GM19193 (cell line): ENCODE measurements at regions not wholly inside any gene's neighbourhood (a gene's known extent, or its start where the extent isn't known, plus 50 kb on each side); places are given as distances from the start of the nearest gene placed in this dataset.

ENCODE experiments used
- POLR2A ChIP-seq: IDR thresholded peaks from 4 replicates; pipeline ENCODE4 v1.6.1; 2011; ENCODE audit not compliant: insufficient read depth, insufficient read length; ENCODE audit errors: extremely low read depth

DNA sequence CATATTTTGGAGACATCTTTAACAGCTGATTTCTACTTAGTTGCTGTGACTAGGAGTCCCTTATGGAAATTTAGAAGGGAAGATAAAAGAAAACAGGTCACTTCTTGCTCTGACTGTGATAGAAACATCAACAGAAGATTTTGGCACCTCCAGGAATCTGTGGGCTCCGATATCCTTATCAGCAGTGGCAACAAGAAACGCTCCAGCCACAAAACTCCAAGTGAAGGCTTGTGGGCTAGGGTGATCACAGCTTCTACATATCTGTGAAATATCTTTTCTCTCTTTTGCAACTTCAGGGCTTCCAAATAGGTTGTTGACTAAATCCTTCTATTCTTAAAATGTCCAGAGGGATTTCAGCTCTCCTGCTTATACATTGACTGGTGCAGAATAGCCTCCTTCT lies 1625.5 kb upstream of the CDH6 start:
- TF ChIP-seq POLR2A = no peak

DNA sequence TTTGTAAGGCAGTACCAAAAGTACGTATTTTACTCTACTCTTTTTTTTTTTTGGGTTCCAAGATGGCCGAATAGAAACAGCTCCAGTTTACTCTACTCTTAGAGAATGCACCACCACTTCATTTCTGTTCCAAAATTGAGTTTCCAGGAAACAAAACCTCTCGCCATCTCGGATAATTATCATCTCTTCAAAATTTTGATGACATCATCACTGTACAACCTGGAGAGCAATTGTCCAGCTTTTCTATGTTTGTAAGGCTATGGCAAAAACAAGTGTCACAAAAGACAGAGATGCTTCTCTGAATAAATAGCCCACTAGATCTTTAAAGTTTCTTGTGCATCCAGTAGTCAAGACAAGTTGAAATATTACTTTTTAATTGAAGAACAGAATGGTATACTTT lies 1631.9 kb upstream of the CDH6 start:
- TF ChIP-seq POLR2A = no peak

DNA sequence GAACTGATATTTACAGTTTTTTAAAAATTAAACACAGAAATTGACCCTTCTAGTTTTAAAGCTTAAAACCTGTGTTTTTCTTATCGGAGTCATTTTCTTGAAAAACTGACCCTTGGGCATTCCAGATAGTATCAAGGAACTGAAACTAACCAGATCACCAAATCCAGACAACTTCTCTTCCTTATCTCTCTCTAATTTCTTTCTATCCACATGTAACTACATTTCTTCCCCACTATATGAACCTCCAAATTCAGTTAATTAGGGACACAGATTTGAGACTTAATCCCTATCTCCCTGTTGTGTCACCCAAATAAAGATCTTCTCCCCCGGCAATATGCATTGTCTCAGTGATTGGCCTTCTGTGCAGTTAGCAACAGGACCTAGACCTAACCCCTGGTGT lies 1643.0 kb upstream of the CDH6 start:
- TF ChIP-seq POLR2A = no peak

DNA sequence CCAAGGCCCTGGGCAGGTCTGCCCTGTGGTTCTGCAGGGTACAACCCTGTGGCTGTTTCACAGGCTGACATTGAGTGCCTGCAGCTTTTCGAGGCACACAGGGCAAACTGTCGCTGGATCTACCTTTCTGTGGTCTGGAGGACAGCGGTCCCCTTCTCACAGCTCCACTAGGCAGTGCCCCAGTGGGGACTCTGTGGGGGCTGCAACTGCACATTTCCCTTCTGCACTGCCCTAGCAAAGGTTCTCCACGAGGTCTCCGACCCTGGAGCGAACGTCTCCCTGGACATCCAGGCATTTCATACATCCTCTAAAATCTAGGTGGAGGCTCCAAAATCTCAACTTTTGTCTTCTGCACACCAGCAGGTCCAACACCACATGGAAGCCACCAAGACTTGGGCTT lies 1645.2 kb upstream of the CDH6 start:
- TF ChIP-seq POLR2A = no peak

DNA sequence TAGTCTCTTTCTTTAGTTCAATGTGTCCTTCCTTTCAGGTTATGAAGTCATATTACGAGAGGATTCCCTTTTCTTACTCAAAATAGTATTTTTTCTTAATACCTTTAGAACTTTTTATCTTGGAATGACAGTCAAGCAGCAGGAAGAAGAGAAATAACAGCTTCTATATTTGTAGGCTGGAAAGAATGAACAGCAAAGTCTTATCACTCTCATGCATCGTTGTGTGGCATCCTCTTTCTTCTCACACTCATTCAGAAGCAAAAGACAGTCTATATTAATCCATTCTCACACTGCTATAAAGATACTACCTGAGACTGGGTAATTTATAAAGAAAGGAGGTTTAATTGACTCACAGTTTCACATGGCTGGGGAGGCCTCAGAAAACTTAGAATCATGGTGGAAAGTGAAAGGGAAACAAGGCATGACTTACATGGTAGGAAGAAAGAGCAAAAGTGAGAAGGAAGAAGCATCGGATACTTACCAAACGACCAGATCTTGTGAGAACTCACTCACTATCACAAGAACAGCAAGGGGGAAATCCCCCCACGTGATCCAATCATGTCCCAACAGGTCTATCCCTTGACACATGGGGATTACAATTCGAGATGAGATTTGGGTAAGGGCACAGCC lies 1646.1 kb upstream of the CDH6 start:
- TF ChIP-seq POLR2A = no peak

DNA sequence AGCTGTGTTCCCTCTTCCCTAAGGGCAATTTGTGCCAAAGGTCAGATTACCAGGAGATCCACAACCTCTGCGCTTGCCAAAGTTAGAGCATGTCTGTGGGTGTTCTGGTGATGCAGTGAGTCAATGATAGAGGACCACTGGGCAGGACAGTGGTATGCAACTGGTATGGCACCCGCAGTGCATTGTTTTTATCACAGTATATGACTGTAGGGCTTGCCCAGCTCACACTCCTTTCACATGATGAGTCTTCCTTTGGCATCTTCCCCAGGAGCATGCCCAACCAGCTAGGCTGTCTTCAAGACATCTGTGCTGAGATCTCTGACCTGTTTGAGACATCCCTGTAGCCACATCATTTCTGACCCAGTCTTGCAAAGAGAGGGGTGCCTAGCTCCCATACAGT lies 1650.0 kb upstream of the CDH6 start:
- no peak for TF ChIP-seq POLR2A

DNA sequence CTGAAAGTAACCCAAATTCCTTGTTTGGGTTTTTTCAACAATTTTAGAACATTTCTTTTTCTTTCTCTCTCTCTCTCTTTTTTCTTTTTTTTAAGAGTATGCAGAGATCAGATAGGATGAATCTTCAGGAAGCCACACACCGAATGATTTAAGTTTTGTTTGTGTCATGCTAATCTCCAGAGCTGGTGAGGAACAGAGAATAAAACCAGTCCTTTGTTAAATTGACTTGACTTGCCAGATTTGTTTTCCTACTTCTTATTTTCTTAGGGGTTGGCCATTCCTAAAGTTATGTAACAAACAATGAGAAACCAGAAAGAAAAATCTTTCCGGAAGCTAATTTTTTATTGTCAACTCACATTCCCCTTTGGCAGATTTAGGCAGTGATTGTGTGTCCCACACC lies 1669.3 kb upstream of the CDH6 start:
- TF ChIP-seq POLR2A = no peak

DNA sequence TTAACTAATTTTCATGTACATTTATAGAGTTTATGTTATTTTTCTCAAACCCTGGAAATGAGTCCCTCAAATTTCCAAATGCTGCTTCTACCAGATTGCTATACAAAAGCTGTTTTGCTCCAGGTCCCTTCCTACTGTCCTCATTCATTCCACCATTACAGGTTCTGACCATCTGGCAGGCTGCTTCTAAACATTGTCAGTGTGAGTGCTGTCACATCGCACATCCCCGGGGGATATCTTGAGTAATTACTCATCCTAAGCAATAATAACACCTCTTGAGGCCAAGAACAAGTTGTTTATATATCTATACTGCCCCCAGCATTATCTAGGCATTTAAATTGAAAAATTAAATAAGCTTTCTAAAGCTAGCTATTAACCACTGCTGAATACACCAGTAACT lies 1675.3 kb upstream of the CDH6 start:
- no peak for TF ChIP-seq POLR2A

DNA sequence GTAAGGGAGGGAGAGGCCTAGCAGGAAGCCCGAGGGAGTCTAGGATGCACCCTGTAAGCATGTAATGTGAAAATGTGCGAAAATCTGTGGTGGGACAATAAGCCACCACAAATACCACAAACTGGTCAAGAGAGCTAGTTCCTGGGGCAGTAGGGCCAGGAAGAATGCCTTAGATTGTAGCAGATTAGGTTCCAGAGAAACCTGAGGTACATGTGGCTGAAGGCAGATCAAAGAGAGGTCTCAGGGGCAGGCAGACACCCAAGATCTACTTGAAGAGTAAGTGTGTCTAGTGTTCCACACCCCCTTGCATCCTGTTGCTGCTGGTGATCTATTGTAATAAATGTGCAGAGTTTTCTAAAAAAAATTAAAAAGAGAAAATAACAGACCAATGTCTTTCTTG lies 1677.3 kb upstream of the CDH6 start:
- no peak for TF ChIP-seq POLR2A

DNA sequence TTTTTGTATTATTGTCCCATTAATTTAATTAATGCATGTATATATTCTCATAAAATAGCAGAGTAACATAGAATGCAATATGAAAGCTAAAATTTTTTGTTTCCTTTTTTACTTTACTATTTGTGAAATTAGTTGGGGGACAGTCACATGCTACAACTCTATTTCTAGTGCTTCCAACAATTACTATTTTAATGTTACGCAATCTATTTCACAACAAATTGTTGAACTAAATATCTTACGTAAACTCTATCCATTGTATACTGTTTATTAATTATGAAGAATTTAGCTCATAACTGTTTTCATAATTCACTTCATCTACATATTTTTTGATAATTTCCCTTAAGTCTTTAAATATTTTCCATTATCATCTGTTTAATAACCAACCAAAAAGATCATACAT lies 1685.4 kb upstream of the CDH6 start:
- TF ChIP-seq POLR2A = no peak

DNA sequence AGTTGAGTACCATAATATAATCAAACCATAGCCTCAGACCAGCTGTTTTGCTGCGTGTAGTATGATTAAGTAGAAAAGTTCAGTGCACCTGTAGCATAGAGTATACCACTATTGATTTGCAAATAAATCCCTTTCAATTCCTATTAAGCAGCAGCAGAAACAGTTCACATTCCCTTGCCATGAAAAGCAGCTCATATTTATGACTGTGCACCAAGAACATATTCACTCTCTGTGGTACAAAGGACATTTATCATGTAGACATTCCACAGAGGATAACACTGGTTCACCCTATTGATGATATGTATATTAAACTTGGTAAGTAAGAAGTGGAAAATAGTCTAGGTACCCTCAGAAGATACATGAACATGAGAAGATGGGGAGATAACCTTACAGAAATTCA lies 1689.1 kb upstream of the CDH6 start:
- no peak for TF ChIP-seq POLR2A

DNA sequence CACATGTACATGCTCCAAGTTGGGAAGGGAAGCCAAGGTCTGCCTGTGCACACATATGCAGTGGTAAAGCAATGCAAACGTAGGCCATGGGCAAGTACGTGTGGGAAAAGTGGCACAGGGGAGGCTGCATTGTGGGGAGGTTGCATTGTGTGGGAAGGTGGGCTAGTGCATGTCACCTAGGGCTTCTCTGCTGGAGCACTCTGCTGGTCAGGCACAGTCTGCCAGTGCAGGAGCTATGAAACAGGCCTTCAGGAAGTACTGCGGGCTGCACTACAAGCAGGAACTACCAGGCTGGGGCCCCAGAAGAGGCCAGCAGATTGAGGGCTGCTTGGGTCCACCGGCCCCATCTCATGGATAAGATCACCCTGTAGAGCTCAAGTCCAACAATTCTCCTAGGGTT lies 1694.6 kb upstream of the CDH6 start:
- no peak for TF ChIP-seq POLR2A

DNA sequence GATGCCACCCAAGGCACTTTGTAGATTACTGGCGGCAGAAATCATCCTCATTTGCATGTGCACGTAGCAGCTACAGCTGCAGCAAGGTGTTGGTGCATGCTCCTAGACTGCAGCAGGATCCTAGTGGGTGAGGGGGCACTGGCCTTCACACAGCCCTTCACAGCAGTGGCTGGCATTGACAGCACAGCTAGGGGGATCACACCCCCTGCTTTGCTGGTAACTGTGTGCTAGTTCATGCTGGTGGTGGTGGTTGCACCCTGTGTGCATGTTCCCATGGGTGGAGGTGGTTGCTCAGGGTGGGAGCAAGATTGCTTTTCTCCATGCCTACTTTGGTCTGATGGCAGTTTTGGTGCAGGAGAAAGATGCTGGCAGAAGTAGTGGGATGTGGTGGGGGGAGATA lies 1695.1 kb upstream of the CDH6 start:
- TF ChIP-seq POLR2A = no peak

DNA sequence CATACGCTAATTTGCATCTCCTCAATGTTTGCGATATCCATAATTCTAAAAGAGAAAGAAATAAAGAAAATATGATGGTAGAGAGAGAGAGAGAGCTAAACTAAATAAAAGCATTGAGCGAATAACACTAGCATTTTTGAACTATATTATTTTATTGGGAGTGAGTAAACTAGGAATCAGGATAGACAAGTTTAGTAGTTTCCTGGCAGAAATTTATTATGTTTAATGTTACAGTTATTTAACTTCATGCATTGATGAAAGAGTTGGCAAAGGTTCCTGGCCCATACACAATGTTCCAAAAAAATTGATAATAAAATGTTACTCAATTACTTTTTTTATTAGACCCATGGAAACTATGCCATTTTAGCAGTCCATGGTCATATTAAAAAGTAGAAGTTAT lies 1708.2 kb upstream of the CDH6 start:
- no peak for TF ChIP-seq POLR2A

DNA sequence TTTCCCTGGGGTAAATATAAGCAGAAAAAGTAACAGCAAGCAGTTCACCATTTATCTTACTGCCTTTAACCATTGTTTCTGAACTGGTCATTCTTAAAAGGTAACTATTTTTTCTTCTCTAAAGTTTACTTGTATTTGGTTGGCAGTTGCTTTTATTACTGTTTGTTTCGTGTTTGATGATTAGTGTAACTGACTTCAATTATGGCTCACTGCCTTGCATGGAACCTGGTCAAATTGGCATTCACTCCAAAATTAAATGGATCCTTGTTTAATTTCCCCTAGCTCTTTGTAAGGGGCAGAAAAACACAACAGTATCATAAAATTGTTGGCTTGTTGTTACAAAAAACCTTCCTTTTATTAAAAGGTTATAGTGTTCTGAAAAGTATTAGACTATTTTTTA lies 1723.9 kb upstream of the CDH6 start:
- no peak for TF ChIP-seq POLR2A

DNA sequence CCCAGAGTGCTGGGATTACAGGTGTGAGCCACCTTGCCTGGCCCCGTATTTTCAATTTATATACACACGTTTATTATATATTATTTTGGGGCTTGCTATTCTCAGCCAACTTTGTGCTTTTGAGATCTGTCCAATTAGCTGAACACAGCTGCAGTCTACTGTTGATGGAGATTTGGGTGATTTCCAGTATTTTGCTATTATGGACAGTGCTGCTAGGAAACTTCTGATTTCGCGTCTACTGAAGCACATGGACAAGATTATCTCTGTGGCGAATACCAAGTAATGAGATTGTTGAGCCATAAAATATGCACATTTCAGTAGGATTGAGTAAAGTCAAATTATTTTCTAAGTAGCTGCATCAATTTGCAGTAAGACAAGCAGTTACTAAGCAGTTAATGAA lies 1731.2 kb upstream of the CDH6 start:
- no peak for TF ChIP-seq POLR2A

DNA sequence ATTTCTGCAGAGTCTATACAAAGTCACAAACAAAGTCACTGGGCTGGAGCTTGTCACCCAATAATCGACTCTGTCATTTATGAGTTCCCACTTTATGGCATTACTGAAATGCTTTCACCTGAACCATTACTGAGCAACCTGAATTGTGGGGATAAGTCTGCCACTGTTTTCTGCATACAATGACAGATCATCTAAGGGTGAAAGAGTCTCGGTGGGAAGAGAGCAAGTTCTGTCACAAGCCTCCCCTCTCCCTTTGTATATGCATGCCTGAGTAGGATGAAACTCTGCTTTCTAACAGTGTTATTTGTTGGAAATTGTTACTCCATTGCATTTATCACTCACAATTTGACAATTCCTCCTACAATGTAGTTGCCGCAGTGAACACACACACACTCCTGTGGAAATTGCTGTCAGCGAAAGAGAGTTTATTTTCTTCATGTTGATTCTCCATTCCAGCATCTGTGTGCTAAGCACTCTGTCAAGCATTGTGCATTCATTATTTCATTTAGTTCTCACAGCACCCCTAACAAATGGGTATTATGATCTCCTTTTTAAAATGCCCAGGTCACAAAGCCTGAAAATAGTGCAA lies 1732.4 kb upstream of the CDH6 start:
- no peak for TF ChIP-seq POLR2A

DNA sequence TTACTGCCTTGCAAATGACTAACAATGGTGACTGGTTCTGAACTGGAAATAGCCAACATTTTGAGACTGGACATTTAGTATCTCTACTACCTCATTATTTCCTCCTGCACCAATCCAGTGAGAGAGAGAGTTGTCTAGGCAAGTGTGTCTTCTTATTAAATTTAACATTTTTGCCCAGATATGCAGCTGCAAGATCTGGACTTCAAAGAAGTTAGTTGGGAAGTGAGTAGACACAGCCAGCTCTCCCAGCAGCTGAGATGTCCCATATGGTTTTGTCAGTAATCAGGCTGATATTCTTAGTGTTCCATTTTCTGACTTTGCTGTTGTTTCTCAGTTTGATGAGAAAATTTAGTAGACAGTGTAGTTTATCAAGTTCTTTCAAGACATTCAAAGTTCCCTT lies 1778.8 kb upstream of the CDH6 start:
- TF ChIP-seq POLR2A = no peak

DNA sequence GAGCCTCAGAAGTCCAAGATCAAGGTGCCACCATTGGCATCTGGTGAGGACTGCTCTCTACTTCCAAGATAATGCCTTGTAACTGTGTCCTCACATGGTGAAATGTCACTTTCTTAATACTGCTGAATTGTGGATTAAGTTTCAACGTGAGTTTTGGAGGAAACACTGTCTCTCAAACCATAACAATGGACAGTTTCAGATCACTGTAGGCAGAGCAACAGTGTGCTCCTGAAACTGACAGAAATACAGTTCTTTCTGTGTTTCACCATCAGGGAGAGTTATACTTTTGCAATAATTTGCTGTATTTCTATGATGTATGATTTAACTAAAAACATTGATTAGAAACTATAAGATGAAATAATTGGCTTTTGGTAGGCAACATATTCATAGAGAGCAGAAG lies 1780.5 kb upstream of the CDH6 start:
- TF ChIP-seq POLR2A = no peak
